ENCODE measurements at regions not wholly inside any gene's neighbourhood (a gene's known extent, or its start where the extent isn't known, plus 50 kb on each side); places are given as distances from the start of the nearest gene placed in this dataset.
"Not testable (repeated sequence)": the region's sequence is repeated elsewhere in the genome, so short reads cannot be mapped to it uniquely, and the experiment has no call there.

GRCh38 chr21:17738176-17738953 lies 80.8 kb downstream of the C21orf91 start:
- DNase-seq (ENCODE audit: low read depth in 2 of 2): no peak

- no peak for DNase-seq (ENCODE audit: low read depth in 2 of 2)
These were observed 83.1 kb downstream of the C21orf91 start for GRCh38 chr21:17736072-17736471.

- no peak for DNase-seq (ENCODE audit: low read depth in 2 of 2)
These were observed 85.9 kb downstream of the C21orf91 start for GRCh38 chr21:17733209-17733608.

- no peak for DNase-seq (ENCODE audit: low read depth in 2 of 2)
These were observed 86.8 kb downstream of the C21orf91 start for GRCh38 chr21:17732306-17732705.

- no peak for DNase-seq (ENCODE audit: low read depth in 2 of 2)
These were observed 87.6 kb downstream of the C21orf91 start for GRCh38 chr21:17731554-17731953.

GRCh38 chr21:17730782-17731181 lies 88.4 kb downstream of the C21orf91 start:
- DNase-seq (ENCODE audit: low read depth in 2 of 2): no peak

- DNase-seq (ENCODE audit: low read depth in 2 of 2): no peak
These were observed 89.7 kb downstream of the C21orf91 start for GRCh38 chr21:17729455-17729854.

GRCh38 chr21:17727361-17727760 lies 91.8 kb downstream of the C21orf91 start:
- DNase-seq (ENCODE audit: low read depth in 2 of 2): no peak

- DNase-seq (ENCODE audit: low read depth in 2 of 2): no peak
These were observed 92.9 kb downstream of the C21orf91 start for GRCh38 chr21:17726047-17726829.

- no peak for DNase-seq (ENCODE audit: low read depth in 2 of 2)
These were observed 93.8 kb downstream of the C21orf91 start for GRCh38 chr21:17725339-17725738.

- no peak for DNase-seq (ENCODE audit: low read depth in 2 of 2)
These were observed 100.2 kb upstream of the BTG3 start for GRCh38 chr21:17712887-17713286.

- no peak for DNase-seq (ENCODE audit: low read depth in 2 of 2)
These were observed 99.2 kb upstream of the BTG3 start for GRCh38 chr21:17711896-17712295.

GRCh38 chr21:17709266-17709611 lies 96.5 kb upstream of the BTG3 start:
- no peak for DNase-seq (ENCODE audit: low read depth in 2 of 2)

- DNase-seq (ENCODE audit: low read depth in 2 of 2): no peak
These were observed 96.0 kb upstream of the BTG3 start for GRCh38 chr21:17708522-17709265.

GRCh38 chr21:17699524-17700189 lies 87.0 kb upstream of the BTG3 start:
- DNase-seq (ENCODE audit: low read depth in 2 of 2): no peak

- no peak for DNase-seq (ENCODE audit: low read depth in 2 of 2)
These were observed 84.8 kb upstream of the BTG3 start for GRCh38 chr21:17697473-17697872.

GRCh38 chr21:17694416-17694815 lies 81.7 kb upstream of the BTG3 start:
- not testable (repeated sequence) for DNase-seq (ENCODE audit: low read depth in 2 of 2)

- DNase-seq (ENCODE audit: low read depth in 2 of 2): no peak
These were observed 81.1 kb upstream of the BTG3 start for GRCh38 chr21:17693801-17694200.

GRCh38 chr21:17690078-17690494 lies 77.4 kb upstream of the BTG3 start:
- no peak for DNase-seq (ENCODE audit: low read depth in 2 of 2)

GRCh38 chr21:17688912-17689874 lies 76.5 kb upstream of the BTG3 start:
- peak; percentile 15 to 21 for DNase-seq (ENCODE audit: low read depth in 2 of 2)

GRCh38 chr21:17682924-17683323 lies 70.2 kb upstream of the BTG3 start:
- no peak for DNase-seq (ENCODE audit: low read depth in 2 of 2)
